Esophagus muscularis mucosa (tissue), 2 donors: ENCODE measurements at regions not wholly inside any gene's neighbourhood (a gene's known extent, or its start where the extent isn't known, plus 50 kb on each side); places are given as distances from the start of the nearest gene placed in this dataset.

Source experiments
- POLR2A ChIP-seq: fragments of 450-650 bp; IDR thresholded peaks from one replicate; pipeline ENCODE4 v1.6.1; 2017; ENCODE audit warnings: antibody characterized with exemption, moderate library complexity, mild to moderate bottlenecking, low read depth
- POLR2AphosphoS5 ChIP-seq, 2 donors: sonication (generic); formaldehyde crosslinking; IDR thresholded peaks; one replicate each; pipeline ENCODE4 v1.6.1; 2017; ENCODE audit warnings: antibody characterized with exemption in 2 of 2

DNA sequence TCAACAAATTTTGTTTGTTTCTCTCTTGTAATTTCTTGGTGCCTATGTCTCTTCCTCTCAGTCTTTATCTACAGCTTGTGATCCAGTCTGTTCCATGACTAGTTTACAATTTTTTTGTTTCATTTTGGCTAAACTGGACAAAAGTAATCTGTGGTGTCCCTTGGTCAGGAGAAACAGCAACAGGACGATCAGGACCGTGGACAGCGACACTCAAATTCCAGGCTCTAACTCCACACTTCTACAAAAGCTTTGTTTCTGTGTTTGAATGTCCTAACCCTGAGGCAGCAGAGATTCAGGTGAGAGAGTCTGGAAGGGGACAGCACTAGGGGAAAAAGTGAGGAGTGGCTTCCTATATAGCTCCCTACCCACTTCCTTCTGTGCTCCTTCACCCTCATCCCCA lies 593.3 kb upstream of the FANCL start:
- TF ChIP-seq POLR2A, result no peak
- TF ChIP-seq POLR2AphosphoS5 (IDR thresholded peaks at IDR 0.05), result no peak
